ENCODE measurements at regions not wholly inside any gene's neighbourhood (a gene's known extent, or its start where the extent isn't known, plus 50 kb on each side); places are given as distances from the start of the nearest gene placed in this dataset.

- H3K27ac ChIP-seq, result no peak overlapping the region
- DNase-seq (ENCODE audit: low read depth, low spot score), result no peak
Observed at GRCh38 chr3:30399394-30400181, 206.8 kb upstream of the TGFBR2 start.

- no peak overlapping the region for H3K27ac ChIP-seq
- no peak for DNase-seq (ENCODE audit: low read depth, low spot score)
Observed at GRCh38 chr3:30400926-30401325, 205.5 kb upstream of the TGFBR2 start.

GRCh38 chr3:30401971-30402370, 204.4 kb upstream of the TGFBR2 start:
- peak; percentile 44 for DNase-seq (ENCODE audit: low read depth, low spot score)
- H3K27ac ChIP-seq, result peak overlapping the region; percentile 3

GRCh38 chr3:30407651-30408050, 198.8 kb upstream of the TGFBR2 start:
- no peak for DNase-seq (ENCODE audit: low read depth, low spot score)
- H3K27ac ChIP-seq, result no peak overlapping the region

GRCh38 chr3:30408105-30408557, 198.3 kb upstream of the TGFBR2 start:
- H3K27ac ChIP-seq, result no peak overlapping the region
- no peak for DNase-seq (ENCODE audit: low read depth, low spot score)

- no peak for DNase-seq (ENCODE audit: low read depth, low spot score)
- no peak overlapping the region for H3K27ac ChIP-seq
Observed at GRCh38 chr3:30418443-30418842, 188.0 kb upstream of the TGFBR2 start.

GRCh38 chr3:30421266-30421665, 185.1 kb upstream of the TGFBR2 start:
- peak overlapping the region; percentile 19 for H3K27ac ChIP-seq
- peak; percentile 10 for DNase-seq (ENCODE audit: low read depth, low spot score)

- DNase-seq (ENCODE audit: low read depth, low spot score), result no peak
- H3K27ac ChIP-seq, result no peak overlapping the region
Observed at GRCh38 chr3:30426293-30426993, 180.0 kb upstream of the TGFBR2 start.

- no peak overlapping the region for H3K27ac ChIP-seq
- DNase-seq (ENCODE audit: low read depth, low spot score), result no peak
Observed at GRCh38 chr3:30428251-30428650, 178.2 kb upstream of the TGFBR2 start.

GRCh38 chr3:30435861-30436331, 170.5 kb upstream of the TGFBR2 start:
- no peak overlapping the region for H3K27ac ChIP-seq

GRCh38 chr3:30437171-30437601, 169.2 kb upstream of the TGFBR2 start:
- H3K27ac ChIP-seq, result no peak overlapping the region
- DNase-seq (ENCODE audit: low read depth, low spot score), result no peak

More at GRCh38 chr3:30435861-30436331, 170.5 kb upstream of the TGFBR2 start:
- DNase-seq (ENCODE audit: low read depth, low spot score), result no peak

- no peak for DNase-seq (ENCODE audit: low read depth, low spot score)
- H3K27ac ChIP-seq, result no peak overlapping the region
Observed at GRCh38 chr3:30438126-30438525, 168.3 kb upstream of the TGFBR2 start.

- DNase-seq (ENCODE audit: low read depth, low spot score), result no peak
- no peak overlapping the region for H3K27ac ChIP-seq
Observed at GRCh38 chr3:30439451-30440053, 166.8 kb upstream of the TGFBR2 start.

- DNase-seq (ENCODE audit: low read depth, low spot score), result no peak
Observed at GRCh38 chr3:30440147-30440604, 166.2 kb upstream of the TGFBR2 start.

GRCh38 chr3:30440880-30441279, 165.5 kb upstream of the TGFBR2 start:
- DNase-seq (ENCODE audit: low read depth, low spot score), result no peak
- H3K27ac ChIP-seq, result no peak overlapping the region

More at GRCh38 chr3:30440147-30440604, 166.2 kb upstream of the TGFBR2 start:
- H3K27ac ChIP-seq, result no peak overlapping the region

GRCh38 chr3:30443756-30444673, 162.4 kb upstream of the TGFBR2 start:
- no peak overlapping the region for H3K27ac ChIP-seq
- no peak for DNase-seq (ENCODE audit: low read depth, low spot score)

GRCh38 chr3:30448450-30449289, 157.7 kb upstream of the TGFBR2 start:
- H3K27ac ChIP-seq, result no peak overlapping the region
- DNase-seq (ENCODE audit: low read depth, low spot score), result no peak

GRCh38 chr3:30449290-30449632, 157.1 kb upstream of the TGFBR2 start:
- DNase-seq (ENCODE audit: low read depth, low spot score), result no peak
- H3K27ac ChIP-seq, result no peak overlapping the region

GRCh38 chr3:30452446-30452845, 154.0 kb upstream of the TGFBR2 start:
- no peak for DNase-seq (ENCODE audit: low read depth, low spot score)
- H3K27ac ChIP-seq, result no peak overlapping the region
